ENCODE measurements at regions not wholly inside any gene's neighbourhood (a gene's known extent, or its start where the extent isn't known, plus 50 kb on each side); places are given as distances from the start of the nearest gene placed in this dataset.

DNA sequence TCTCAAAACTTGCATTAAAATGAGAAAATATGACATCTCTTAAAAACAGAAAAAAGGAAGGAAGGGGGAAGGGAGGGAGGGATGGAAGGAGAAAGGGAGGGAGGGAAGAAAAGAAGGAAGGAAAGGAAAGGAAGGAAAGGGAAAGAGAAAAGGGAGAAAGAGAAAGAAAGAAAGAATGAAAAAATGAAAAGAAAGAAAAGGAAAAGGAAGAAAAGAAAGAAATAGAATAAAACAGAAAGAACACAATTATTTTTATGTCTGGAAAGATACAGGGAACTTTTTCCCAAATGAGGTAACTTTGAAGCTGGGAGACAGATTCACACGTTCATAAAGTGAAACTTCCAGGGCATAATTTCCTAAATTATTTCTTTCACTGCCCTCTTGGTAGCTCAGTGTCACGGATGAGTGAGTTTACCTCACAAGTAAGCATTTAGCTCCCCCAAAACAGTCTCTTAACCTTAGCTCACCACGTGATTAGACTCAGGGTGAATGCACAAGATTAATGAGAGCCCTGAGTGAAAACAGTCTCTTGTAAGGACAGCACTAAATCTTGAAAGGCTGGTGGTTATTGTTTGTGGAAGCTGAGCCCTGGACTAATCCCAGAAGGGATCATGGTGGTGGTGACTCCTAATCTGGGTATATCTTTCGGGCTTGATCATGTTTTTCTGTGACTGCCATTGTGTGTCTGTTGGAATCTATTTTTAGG lies 74.1 kb upstream of the HDAC9 start:
- no peak for ATAC-seq (ENCODE audit: insufficient read depth, low FRiP score)
- H3K27ac ChIP-seq (ENCODE audit: low read depth in 1 of 2, low read length in 1 of 2) = no peak overlapping the region

DNA sequence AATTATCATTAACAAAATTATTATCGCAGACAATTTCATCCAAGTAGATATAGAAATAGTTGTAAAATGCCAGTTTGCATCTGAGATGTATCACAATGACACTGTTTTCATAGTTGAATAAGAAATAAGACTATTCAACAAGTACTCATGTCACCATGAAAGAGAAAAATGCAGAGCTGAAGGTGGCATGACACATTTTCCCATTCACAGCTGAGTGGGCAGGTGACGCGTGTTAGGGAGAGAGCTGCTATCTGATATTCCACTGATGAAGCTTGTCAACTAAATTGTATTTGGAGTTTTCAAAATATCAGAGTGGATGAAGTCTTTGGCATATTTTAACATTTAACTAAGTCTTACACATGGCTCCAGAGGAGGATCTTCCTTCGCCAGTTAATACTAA lies 70.3 kb upstream of the HDAC9 start:
- Histone ChIP-seq H3K9me3 (ENCODE audit: control insufficient read depth in 4 of 4, insufficient read depth in 3 of 4, low read length in 3 of 4) (no peaks in the 10 kb centered on the region), H3K27me3 (ENCODE audit: control insufficient read depth in 3 of 3, insufficient read depth in 3 of 3, low read length in 2 of 3) (no peaks in the 10 kb centered on the region), H3K4me1 (ENCODE audit: control insufficient read depth in 5 of 5, insufficient read depth in 5 of 5, low read length in 5 of 5) (peaks cover 0 to 14% (median 0%) of the 10 kb centered on the region in 5 donors), H3K9ac (ENCODE audit: insufficient read depth in 1 of 2, low read length in 2 of 2) (no peak overlapping the region), H3K27ac (ENCODE audit: low read depth in 1 of 2, low read length in 1 of 2) (no peak overlapping the region), H3K4me3 (no peak overlapping the region), H3K36me3 (ENCODE audit: control insufficient read depth in 4 of 4, insufficient read depth in 4 of 4, low read length in 4 of 4) (no peaks in the 10 kb centered on the region)
- 97 to 99% methylated on average over 4 of the region's 4 CpGs for WGBS, 2 donors
- ATAC-seq (ENCODE audit: insufficient read depth, low FRiP score) (no peak), DNase-seq (no peak)
- TF ChIP-seq, protein P1, sequence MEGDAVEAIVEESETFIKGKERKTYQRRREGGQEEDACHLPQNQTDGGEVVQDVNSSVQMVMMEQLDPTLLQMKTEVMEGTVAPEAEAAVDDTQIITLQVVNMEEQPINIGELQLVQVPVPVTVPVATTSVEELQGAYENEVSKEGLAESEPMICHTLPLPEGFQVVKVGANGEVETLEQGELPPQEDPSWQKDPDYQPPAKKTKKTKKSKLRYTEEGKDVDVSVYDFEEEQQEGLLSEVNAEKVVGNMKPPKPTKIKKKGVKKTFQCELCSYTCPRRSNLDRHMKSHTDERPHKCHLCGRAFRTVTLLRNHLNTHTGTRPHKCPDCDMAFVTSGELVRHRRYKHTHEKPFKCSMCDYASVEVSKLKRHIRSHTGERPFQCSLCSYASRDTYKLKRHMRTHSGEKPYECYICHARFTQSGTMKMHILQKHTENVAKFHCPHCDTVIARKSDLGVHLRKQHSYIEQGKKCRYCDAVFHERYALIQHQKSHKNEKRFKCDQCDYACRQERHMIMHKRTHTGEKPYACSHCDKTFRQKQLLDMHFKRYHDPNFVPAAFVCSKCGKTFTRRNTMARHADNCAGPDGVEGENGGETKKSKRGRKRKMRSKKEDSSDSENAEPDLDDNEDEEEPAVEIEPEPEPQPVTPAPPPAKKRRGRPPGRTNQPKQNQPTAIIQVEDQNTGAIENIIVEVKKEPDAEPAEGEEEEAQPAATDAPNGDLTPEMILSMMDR (IDR thresholded peaks at IDR 0.05; ENCODE audit: control extremely low read depth, extremely low read depth) = no peak

More for the DNA sequence above, 74.1 kb upstream of the HDAC9 start:
- Histone ChIP-seq H3K4me1 (ENCODE audit: control insufficient read depth in 5 of 5, insufficient read depth in 5 of 5, low read length in 5 of 5) (peaks cover 0 to 11% (median 0%) of the 10 kb centered on the region in 5 donors), H3K27me3 (ENCODE audit: control insufficient read depth in 3 of 3, insufficient read depth in 3 of 3, low read length in 2 of 3) (no peaks in the 10 kb centered on the region), H3K9me3 (ENCODE audit: control insufficient read depth in 4 of 4, insufficient read depth in 3 of 4, low read length in 3 of 4) (no peaks in the 10 kb centered on the region), H3K36me3 (ENCODE audit: control insufficient read depth in 4 of 4, insufficient read depth in 4 of 4, low read length in 4 of 4) (no peaks in the 10 kb centered on the region), H3K4me3 (no peak overlapping the region), H3K9ac (ENCODE audit: insufficient read depth in 1 of 2, low read length in 2 of 2) (no peak overlapping the region)
- DNase-seq = no peak
- TF ChIP-seq, protein P1 (IDR thresholded peaks at IDR 0.05; ENCODE audit: control extremely low read depth, extremely low read depth) = no peak
- 58 to 73% methylated on average over 4 of the region's 4 CpGs for WGBS, 2 donors

DNA sequence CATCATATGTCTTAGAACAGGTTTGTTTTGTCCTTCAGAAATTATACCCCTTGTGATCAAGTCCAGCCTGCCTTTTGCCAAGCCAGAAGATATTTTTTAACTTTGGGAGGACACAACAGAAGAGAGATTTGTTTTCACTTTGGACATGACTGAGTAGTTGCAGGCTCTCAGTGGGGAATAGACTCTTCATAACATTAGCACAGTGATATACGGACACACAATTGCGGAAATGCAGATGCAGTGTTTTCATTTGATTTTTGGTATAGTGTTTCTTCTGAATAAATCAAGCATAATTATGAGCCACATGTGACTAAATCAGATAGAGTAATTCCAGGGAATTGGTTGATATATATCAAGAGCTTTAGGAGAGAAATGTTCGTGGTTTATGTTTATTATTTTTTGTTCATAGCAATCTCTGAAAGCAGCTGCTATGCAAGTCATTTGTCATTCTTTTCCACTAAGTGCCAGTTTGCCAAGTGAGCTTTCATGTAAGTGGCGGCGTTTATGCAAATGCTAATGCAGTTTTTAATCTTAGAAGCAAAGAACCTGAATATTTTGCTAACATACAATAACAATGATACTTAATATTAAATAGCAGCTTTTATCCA lies 69.6 kb upstream of the HDAC9 start:
- TF ChIP-seq, protein P1 (IDR thresholded peaks at IDR 0.05; ENCODE audit: control extremely low read depth, extremely low read depth) = no peak
- no peak for ATAC-seq (ENCODE audit: insufficient read depth, low FRiP score)
- no peak overlapping the region for H3K4me3 ChIP-seq

More for the DNA sequence above, 69.6 kb upstream of the HDAC9 start:
- Histone ChIP-seq H3K9me3 (ENCODE audit: control insufficient read depth in 4 of 4, insufficient read depth in 3 of 4, low read length in 3 of 4) (no peaks in the 10 kb centered on the region), H3K4me1 (ENCODE audit: control insufficient read depth in 5 of 5, insufficient read depth in 5 of 5, low read length in 5 of 5) (peaks cover 0 to 14% (median 0%) of the 10 kb centered on the region in 5 donors), H3K27me3 (ENCODE audit: control insufficient read depth in 3 of 3, insufficient read depth in 3 of 3, low read length in 2 of 3) (no peaks in the 10 kb centered on the region), H3K27ac (ENCODE audit: low read depth in 1 of 2, low read length in 1 of 2) (no peak overlapping the region), H3K9ac (ENCODE audit: insufficient read depth in 1 of 2, low read length in 2 of 2) (no peak overlapping the region), H3K36me3 (ENCODE audit: control insufficient read depth in 4 of 4, insufficient read depth in 4 of 4, low read length in 4 of 4) (no peaks in the 10 kb centered on the region)
- no peak for DNase-seq
- WGBS, 2 donors = 71 to 79% methylated on average over 5 of the region's 5 CpGs

Data from lung (tissue), 11 donors.